HEK293 (cell line): ENCODE measurements at regions not wholly inside any gene's neighbourhood (a gene's known extent, or its start where the extent isn't known, plus 50 kb on each side); places are given as distances from the start of the nearest gene placed in this dataset.

ENCODE experiments used
- ZBTB21 ChIP-seq: fragments of 450-650 bp; formaldehyde crosslinking; IDR thresholded peaks from 2 replicates; pipeline ENCODE4 v1.5.1; 2017; ENCODE audit warnings: missing biosample characterization, missing genetic modification characterization
- ZNF362 ChIP-seq: fragments of 450-650 bp; formaldehyde crosslinking; IDR thresholded peaks from 2 replicates; pipeline ENCODE4 v1.5.1; 2016; ENCODE audit warnings: missing biosample characterization, missing genetic modification characterization
- ZNF423 ChIP-seq: fragments of 450-650 bp; formaldehyde crosslinking; IDR thresholded peaks from 2 replicates; pipeline ENCODE4 v1.5.1; 2016; ENCODE audit warnings: missing biosample characterization, missing genetic modification characterization
- ZNF433 ChIP-seq: fragments of 450-650 bp; formaldehyde crosslinking; IDR thresholded peaks from 2 replicates; pipeline ENCODE4 v1.5.1; 2016; ENCODE audit warnings: missing biosample characterization, missing genetic modification characterization, low read depth
- ZNF692 ChIP-seq: fragments of 450-650 bp; formaldehyde crosslinking; IDR thresholded peaks from 2 replicates; pipeline ENCODE4 v1.5.1; 2016; ENCODE audit warnings: missing biosample characterization, missing genetic modification characterization
- ZSCAN5A ChIP-seq: fragments of 450-650 bp; formaldehyde crosslinking; IDR thresholded peaks from 2 replicates; pipeline ENCODE4 v1.5.1; 2016; ENCODE audit warnings: missing biosample characterization, missing genetic modification characterization
- TF ChIP-seq, protein P1 (sequence below): fragments of 450-650 bp; formaldehyde crosslinking; IDR thresholded peaks from 2 replicates; pipeline ENCODE4 v1.5.1; 2016; ENCODE audit warnings: missing biosample characterization, missing genetic modification characterization

DNA sequence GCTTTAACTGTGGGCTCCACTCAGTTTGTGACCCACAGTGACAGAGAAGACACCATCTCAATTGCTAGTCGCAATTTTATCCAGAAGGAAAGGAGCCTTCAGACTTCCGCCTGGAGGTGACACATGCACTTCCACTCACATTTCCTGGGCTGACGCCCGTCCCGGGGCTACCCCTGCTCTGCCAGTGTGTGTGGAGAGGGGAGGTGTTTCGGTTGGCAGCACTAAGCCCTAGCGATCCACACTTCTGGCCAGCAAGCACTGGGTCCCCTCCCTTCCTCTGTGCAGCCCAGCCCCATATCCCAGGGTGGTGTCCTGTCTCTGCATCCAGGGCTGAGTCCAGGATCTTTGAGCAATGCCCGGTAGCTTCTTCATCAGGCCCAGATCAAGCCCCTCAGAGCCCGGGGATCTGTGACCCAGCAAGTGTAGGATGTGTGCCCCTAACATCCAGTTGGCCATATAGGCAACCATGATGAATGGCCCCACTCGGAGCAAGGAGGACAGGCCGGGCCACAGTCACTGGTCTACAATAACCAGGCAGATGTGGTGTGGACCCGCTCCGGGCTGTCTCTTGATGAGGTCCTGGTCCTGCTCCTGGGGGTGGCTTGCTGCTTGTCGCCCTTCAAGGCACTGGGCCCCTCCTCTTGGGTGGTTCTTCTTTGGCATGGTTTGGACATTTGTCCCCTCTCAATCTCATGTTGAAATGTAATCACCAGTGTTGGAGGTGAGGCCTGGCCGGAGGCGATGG is 141.9 kb upstream of the SPACA7 start:
- TF ChIP-seq, protein P1, sequence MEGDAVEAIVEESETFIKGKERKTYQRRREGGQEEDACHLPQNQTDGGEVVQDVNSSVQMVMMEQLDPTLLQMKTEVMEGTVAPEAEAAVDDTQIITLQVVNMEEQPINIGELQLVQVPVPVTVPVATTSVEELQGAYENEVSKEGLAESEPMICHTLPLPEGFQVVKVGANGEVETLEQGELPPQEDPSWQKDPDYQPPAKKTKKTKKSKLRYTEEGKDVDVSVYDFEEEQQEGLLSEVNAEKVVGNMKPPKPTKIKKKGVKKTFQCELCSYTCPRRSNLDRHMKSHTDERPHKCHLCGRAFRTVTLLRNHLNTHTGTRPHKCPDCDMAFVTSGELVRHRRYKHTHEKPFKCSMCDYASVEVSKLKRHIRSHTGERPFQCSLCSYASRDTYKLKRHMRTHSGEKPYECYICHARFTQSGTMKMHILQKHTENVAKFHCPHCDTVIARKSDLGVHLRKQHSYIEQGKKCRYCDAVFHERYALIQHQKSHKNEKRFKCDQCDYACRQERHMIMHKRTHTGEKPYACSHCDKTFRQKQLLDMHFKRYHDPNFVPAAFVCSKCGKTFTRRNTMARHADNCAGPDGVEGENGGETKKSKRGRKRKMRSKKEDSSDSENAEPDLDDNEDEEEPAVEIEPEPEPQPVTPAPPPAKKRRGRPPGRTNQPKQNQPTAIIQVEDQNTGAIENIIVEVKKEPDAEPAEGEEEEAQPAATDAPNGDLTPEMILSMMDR: no peak
- no peak for TF ChIP-seq ZNF362 (tag by site-specific recombination)
- TF ChIP-seq ZSCAN5A (tag by site-specific recombination): no peak
- TF ChIP-seq ZNF423: no peak
- TF ChIP-seq ZNF692: no peak
- TF ChIP-seq ZBTB21 (tag by site-specific recombination): no peak
- no peak for TF ChIP-seq ZNF433 (tag by site-specific recombination)
